ENCODE measurements at regions not wholly inside any gene's neighbourhood (a gene's known extent, or its start where the extent isn't known, plus 50 kb on each side); places are given as distances from the start of the nearest gene placed in this dataset.

- Histone ChIP-seq H2AK5ac (ENCODE audit: low read depth, low read length) (no peak overlapping the region), H4K5ac (ENCODE audit: insufficient read length, low read depth, low read length) (no peak overlapping the region), H3K9me3 (ENCODE audit: insufficient read depth in 2 of 2, low read depth in 1 of 2, low read length in 1 of 2) (no peaks in the 10 kb centered on the region), H3K27ac (ENCODE audit: low read depth, low read length) (no peak overlapping the region), H4K20me1 (replicated peaks in 1 of 2; ENCODE audit: control insufficient read depth in 1 of 2, insufficient read depth in 2 of 2, low read length in 2 of 2) (no peaks in the 10 kb centered on the region), H3K27me3 (replicated peaks in 1 of 4; ENCODE audit: control insufficient read depth in 3 of 4, extremely low read depth in 1 of 4, insufficient read depth in 3 of 4, low read length in 3 of 4) (no peaks in the 10 kb centered on the region; a peak in 2 of 7 replicates), H2BK12ac (ENCODE audit: low read depth, low read length) (0 out of 2 replicates have a peak overlapping the region, but pooled peaks have one; percentile 13), H4K8ac (ENCODE audit: extremely low read depth, insufficient read depth, low read length) (no peak overlapping the region), H3K36me3 (ENCODE audit: control insufficient read depth in 2 of 4, insufficient read depth in 4 of 4, low read length in 3 of 4) (no peaks in the 10 kb centered on the region), H3K4me2 (ENCODE audit: insufficient read depth in 1 of 2, low read depth in 2 of 2, low read length in 2 of 2) (no peak overlapping the region), H3K23ac (ENCODE audit: insufficient read length) (no peak overlapping the region), H2BK120ac (replicated peaks; ENCODE audit: low read depth, low read length) (no peak overlapping the region), H3K4ac (replicated peaks; ENCODE audit: insufficient read length, low read depth, low read length) (no peak overlapping the region), H3K79me2 (ENCODE audit: control insufficient read depth in 1 of 2, insufficient read depth in 2 of 2, low read length in 2 of 2) (no peaks in the 10 kb centered on the region), H2AFZ (ENCODE audit: low read length) (no peak overlapping the region), H3K14ac (ENCODE audit: insufficient read length) (no peak overlapping the region), H3K18ac (ENCODE audit: extremely low read depth, low read length) (0 out of 2 replicates have a peak overlapping the region, but pooled peaks have one; percentile 21), H2BK5ac (ENCODE audit: low read depth, low read length) (no peak overlapping the region), H3K23me2 (ENCODE audit: low read depth, low read length) (no peaks in the 10 kb centered on the region), H3K56ac (replicated peaks; ENCODE audit: insufficient read length, low read depth, low read length) (no peak overlapping the region), H2BK15ac (ENCODE audit: low read length) (no peak overlapping the region), H2BK20ac (ENCODE audit: low read length) (peak overlapping the region; percentile 52; the same call in 1 of the 2 replicates), H3K9ac (replicated peaks in 1 of 4; ENCODE audit: extremely low read depth in 1 of 4, low read depth in 3 of 4, low read length in 3 of 4) (no peak overlapping the region), H3K79me1 (ENCODE audit: low read depth, low read length) (no peaks in the 10 kb centered on the region), H4K91ac (replicated peaks; ENCODE audit: insufficient read length, low read length) (no peak overlapping the region), H3K4me3 (ENCODE audit: extremely low read depth in 1 of 4, insufficient read depth in 2 of 4, low read depth in 3 of 4, low read length in 4 of 4) (no peak overlapping the region), H3K4me1 (replicated peaks in 1 of 4; ENCODE audit: control insufficient read depth in 3 of 4, insufficient read depth in 4 of 4, low read length in 3 of 4) (peaks cover 1 to 3% (median 2%) of the 10 kb centered on the region in 4 experiments; a peak in 5 of 7 replicates)
- DNase-seq (ENCODE audit: low read depth in 1 of 2, low spot score in 2 of 2), result no peak
- CTCF ChIA-PET (ENCODE audit: partially characterized antibody), result interaction anchor here (0.6 to 2.0 kb wide), 3 partner anchors 10 to 103 kb away, joined by 3 to 6 read pairs (median 3); no protein-coding TSS in a partner anchor
- peak; percentile 82 for TF ChIP-seq TEAD4 (IDR thresholded peaks at IDR 0.05; ENCODE audit: low read depth, low read length)
- TF ChIP-seq SIX5 (IDR thresholded peaks at IDR 0.05; ENCODE audit: low read depth, low read length), result no peak
- WGBS, 2 experiments (ENCODE audit: extremely low coverage in 1 of 2, insufficient coverage in 1 of 2, insufficient read length in 1 of 2, insufficient replicate concordance in 2 of 2, low coverage in 1 of 2, low lambda C conversion rate in 2 of 2, missing lambda C conversion rate in 1 of 2), result 88% methylated on average over 8 of the region's 8 CpGs; no CpG with 5 or more reads in 1 of the 2 experiments
- POLR2A ChIA-PET (ENCODE audit: partially characterized antibody), result interaction anchor here (1.8 kb wide), 1 partner anchor 104 kb away, joined by 5 read pairs; no protein-coding TSS in a partner anchor
- no peak for FAIRE-seq
Observed at GRCh38 chr15:70203981-70204560, 106.4 kb upstream of the TLE3 start.

All from H1 (cell line).